NB4 (cell line): ENCODE measurements at regions not wholly inside any gene's neighbourhood (a gene's known extent, or its start where the extent isn't known, plus 50 kb on each side); places are given as distances from the start of the nearest gene placed in this dataset.

Experiments used
- DNase-seq: peaks from one replicate; pipeline ENCODE4 v3.0.0; 2010; ENCODE audit warnings: low read depth
- H3K4me3 ChIP-seq: one replicate; pipeline ENCODE4 v1.5.1; 2011; ENCODE audit warnings: mild to moderate bottlenecking, low read depth, low read length, moderate library complexity
- CTCF ChIP-seq: IDR thresholded peaks from one replicate; pipeline ENCODE4 v1.5.1; 2012; ENCODE audit warnings: low read depth, low read length
- MAX ChIP-seq: IDR thresholded peaks from 2 replicates; pipeline ENCODE4 v1.6.1; 2011; ENCODE audit warnings: low read depth, low read length
- MYC ChIP-seq: IDR thresholded peaks from 2 replicates; pipeline ENCODE4 v1.6.1; 2011; ENCODE audit warnings: low read depth, low read length
- POLR2A ChIP-seq: IDR thresholded peaks from 2 replicates; pipeline ENCODE4 v1.6.1; 2011; ENCODE audit warnings: mild to moderate bottlenecking; ENCODE audit not compliant: insufficient read length; ENCODE audit errors: extremely low read depth

- H3K4me3 ChIP-seq: no peak overlapping the region
- no peak for TF ChIP-seq MYC
- TF ChIP-seq POLR2A: no peak
- TF ChIP-seq CTCF: no peak
- TF ChIP-seq MAX: no peak
- no peak for DNase-seq
Observed at GRCh38 chr1:98075626-98076025, 154.8 kb upstream of the DPYD start.

GRCh38 chr1:98073823-98074222 lies 153.0 kb upstream of the DPYD start:
- TF ChIP-seq CTCF (no peak), POLR2A (no peak), MAX (no peak), MYC (no peak)
- no peak for DNase-seq
- H3K4me3 ChIP-seq: no peak overlapping the region

- no peak overlapping the region for H3K4me3 ChIP-seq
- TF ChIP-seq POLR2A (no peak), MAX (no peak), MYC (no peak), CTCF (no peak)
- no peak for DNase-seq
Observed at GRCh38 chr1:98073106-98073505, 152.3 kb upstream of the DPYD start.

- H3K4me3 ChIP-seq: no peak overlapping the region
- no peak for DNase-seq
- TF ChIP-seq POLR2A (no peak), MAX (no peak), MYC (no peak), CTCF (no peak)
Observed at GRCh38 chr1:98072047-98072446, 151.2 kb upstream of the DPYD start.

GRCh38 chr1:98068016-98068415 lies 147.2 kb upstream of the DPYD start:
- no peak for TF ChIP-seq POLR2A
- no peak for TF ChIP-seq CTCF
- no peak for TF ChIP-seq MAX
- no peak for TF ChIP-seq MYC
- DNase-seq: no peak
- H3K4me3 ChIP-seq: no peak overlapping the region

GRCh38 chr1:98066911-98067310 lies 146.1 kb upstream of the DPYD start:
- no peak for TF ChIP-seq MAX
- no peak for TF ChIP-seq POLR2A
- no peak for TF ChIP-seq CTCF
- TF ChIP-seq MYC: no peak
- no peak for DNase-seq
- H3K4me3 ChIP-seq: no peak overlapping the region
